Mesenchymal stem cell (in vitro differentiated cells and primary cell): ENCODE measurements at regions not wholly inside any gene's neighbourhood (a gene's known extent, or its start where the extent isn't known, plus 50 kb on each side); places are given as distances from the start of the nearest gene placed in this dataset.

Experiments
- DNase-seq: peaks from one replicate; pipeline ENCODE4 v3.0.0-alpha.2; 2013
- H2AFZ ChIP-seq: one replicate; pipeline ENCODE4 v1.6.1; 2013; ENCODE audit warnings: low read depth, mild to moderate bottlenecking, control low read depth, inconsistent platforms, low read length, moderate library complexity
- H2AK5ac ChIP-seq: 2 replicates; pipeline ENCODE4 v1.6.1; 2013; ENCODE audit warnings: low read length, moderate library complexity, mild to moderate bottlenecking, inconsistent platforms; ENCODE audit not compliant: severe bottlenecking
- H2BK120ac ChIP-seq: one replicate; pipeline ENCODE4 v1.6.1; 2013; ENCODE audit warnings: low read depth, mild to moderate bottlenecking, inconsistent platforms, low read length, moderate library complexity
- H2BK12ac ChIP-seq, 2 experiments: one replicate each; pipeline ENCODE4 v1.6.1; 2013; ENCODE audit warnings: inconsistent platforms in 2 of 2, low read length in 2 of 2, mild to moderate bottlenecking in 2 of 2, moderate library complexity in 2 of 2, control low read depth in 1 of 2
- H2BK15ac ChIP-seq: one replicate; pipeline ENCODE4 v1.6.1; 2013; ENCODE audit warnings: mild to moderate bottlenecking, low read depth, inconsistent platforms; ENCODE audit not compliant: poor library complexity, severe bottlenecking
- H2BK5ac ChIP-seq: 2 replicates; pipeline ENCODE4 v1.6.1; 2013; ENCODE audit warnings: low read depth, mild to moderate bottlenecking, low read length, control low read depth, inconsistent platforms; ENCODE audit not compliant: poor library complexity, severe bottlenecking
- H3K14ac ChIP-seq, 2 experiments: one replicate each; pipeline ENCODE4 v1.6.1; 2013; ENCODE audit warnings: inconsistent platforms in 2 of 2, low read length in 2 of 2, control low read depth in 1 of 2, mild to moderate bottlenecking in 1 of 2, moderate library complexity in 1 of 2
- H3K18ac ChIP-seq, 2 experiments: one replicate each; pipeline ENCODE4 v1.6.1; 2013; ENCODE audit warnings: inconsistent platforms in 2 of 2, low read length in 2 of 2, control low read depth in 1 of 2, low read depth in 1 of 2, mild to moderate bottlenecking in 1 of 2
- H3K23ac ChIP-seq, 2 experiments: one replicate each; pipeline ENCODE4 v1.6.1; 2013; ENCODE audit warnings: inconsistent platforms in 2 of 2, low read length in 2 of 2, mild to moderate bottlenecking in 2 of 2, moderate library complexity in 2 of 2, control low read depth in 1 of 2
- H3K27ac ChIP-seq: 2 replicates; pipeline ENCODE4 v1.5.1; 2013; ENCODE audit warnings: mild to moderate bottlenecking, moderate library complexity, low read length, control low read depth, inconsistent platforms; ENCODE audit not compliant: poor library complexity, severe bottlenecking
- H3K27me3 ChIP-seq, 2 experiments: 2 replicates each; pipeline versions ENCODE4 v1.6.1 to v1.7.0; 2013; ENCODE audit warnings: low read length in 2 of 2, mild to moderate bottlenecking in 2 of 2, moderate library complexity in 2 of 2, control low read depth in 1 of 2, inconsistent platforms in 1 of 2; ENCODE audit not compliant: control insufficient read depth in 1 of 2, insufficient read depth in 1 of 2
- H3K36me3 ChIP-seq, 2 experiments: 2 replicates each; pipeline versions ENCODE4 v1.6.1 to v1.7.0; 2013; ENCODE audit warnings: low read length in 2 of 2, control low read depth in 1 of 2, inconsistent platforms in 1 of 2, low read depth in 1 of 2, mild to moderate bottlenecking in 1 of 2; ENCODE audit not compliant: insufficient read depth in 2 of 2, control insufficient read depth in 1 of 2
- H3K4ac ChIP-seq, 2 experiments: one replicate each; pipeline ENCODE4 v1.6.1; 2013; ENCODE audit warnings: inconsistent platforms in 2 of 2, low read length in 2 of 2, mild to moderate bottlenecking in 2 of 2, moderate library complexity in 2 of 2, control low read depth in 1 of 2, low read depth in 1 of 2
- H3K4me1 ChIP-seq: 2 replicates; pipeline ENCODE4 v1.6.1; 2013; ENCODE audit warnings: low read depth, low read length, control low read depth; ENCODE audit not compliant: control insufficient read depth, insufficient read depth
- H3K4me2 ChIP-seq: 2 replicates; pipeline ENCODE4 v1.6.1; 2013; ENCODE audit warnings: low read length, mild to moderate bottlenecking, inconsistent platforms; ENCODE audit not compliant: poor library complexity, severe bottlenecking
- H3K4me3 ChIP-seq, 2 experiments: 2 replicates each; pipeline versions ENCODE4 v1.5.1 to v1.7.0; 2013; ENCODE audit warnings: low read length in 2 of 2, mild to moderate bottlenecking in 2 of 2, control low read depth in 1 of 2, low read depth in 1 of 2; ENCODE audit not compliant: insufficient read depth in 1 of 2
- H3K79me1 ChIP-seq: replicated peaks from 2 replicates; pipeline ENCODE4 v1.6.1; 2013; ENCODE audit warnings: mild to moderate bottlenecking, control low read depth, low read length, inconsistent platforms; ENCODE audit not compliant: poor library complexity, severe bottlenecking
- H3K9ac ChIP-seq: 2 replicates; pipeline ENCODE4 v1.7.0; 2013; ENCODE audit warnings: mild to moderate bottlenecking, low read length, moderate library complexity
- H3K9me3 ChIP-seq: 2 replicates; pipeline ENCODE4 v1.7.0; 2013; ENCODE audit warnings: mild to moderate bottlenecking, low read length; ENCODE audit not compliant: control insufficient read depth
- H4K8ac ChIP-seq: one replicate; pipeline ENCODE4 v1.6.1; 2013; ENCODE audit warnings: inconsistent platforms, mild to moderate bottlenecking, low read length, moderate library complexity
- H4K91ac ChIP-seq: one replicate; pipeline ENCODE4 v1.6.1; 2013; ENCODE audit warnings: mild to moderate bottlenecking, low read length, inconsistent platforms
- WGBS: methylation state at CpG from one replicate; pipeline ENCODE4 v1.1.7; 2013; ENCODE audit warnings: mixed read lengths; 5-methylcytosine and 5-hydroxymethylcytosine counted together

GRCh38 chr2:19837235-19837766 is 64.5 kb downstream of the TTC32 start:
- Histone ChIP-seq H3K27me3 (peaks cover 0 to 5% of the 10 kb centered on the region in 2 experiments), H3K18ac (no peak overlapping the region), H2AFZ (no peak overlapping the region), H3K9me3 (no peaks in the 10 kb centered on the region), H2BK120ac (no peak overlapping the region), H3K4ac (no peak overlapping the region), H2BK12ac (no peak overlapping the region), H3K27ac (no peak overlapping the region), H3K9ac (no peak overlapping the region), H4K91ac (no peak overlapping the region), H3K4me3 (no peak overlapping the region), H2AK5ac (no peak overlapping the region), H2BK5ac (no peak overlapping the region), H3K36me3 (no peaks in the 10 kb centered on the region), H3K14ac (no peak overlapping the region), H3K23ac (no peak overlapping the region), H3K79me1 (no peaks in the 10 kb centered on the region), H3K4me2 (no peak overlapping the region), H2BK15ac (no peak overlapping the region), H3K4me1 (no peaks in the 10 kb centered on the region), H4K8ac (no peak overlapping the region)
- DNase-seq = no peak
- WGBS = 76% methylated on average over 4 of the region's 4 CpGs

- Histone ChIP-seq H4K8ac (no peak overlapping the region), H3K9ac (no peak overlapping the region), H3K27ac (no peak overlapping the region), H3K4me1 (no peaks in the 10 kb centered on the region), H3K18ac (no peak overlapping the region), H2AFZ (no peak overlapping the region), H3K27me3 (no peaks in the 10 kb centered on the region), H2BK15ac (no peak overlapping the region), H2BK120ac (no peak overlapping the region), H3K4me3 (no peak overlapping the region), H2AK5ac (no peak overlapping the region), H3K9me3 (no peaks in the 10 kb centered on the region), H3K36me3 (no peaks in the 10 kb centered on the region), H2BK12ac (no peak overlapping the region), H3K4ac (no peak overlapping the region), H3K79me1 (no peaks in the 10 kb centered on the region), H4K91ac (no peak overlapping the region), H3K14ac (no peak overlapping the region), H2BK5ac (no peak overlapping the region), H3K4me2 (no peak overlapping the region), H3K23ac (no peak overlapping the region)
- DNase-seq = no peak
- 73% methylated on average over 5 of the region's 6 CpGs for WGBS
Observed at GRCh38 chr2:19835781-19836281, 66.0 kb downstream of the TTC32 start.

GRCh38 chr2:19833978-19834377 is 67.8 kb downstream of the TTC32 start:
- Histone ChIP-seq H4K91ac (no peak overlapping the region), H3K4me1 (no peaks in the 10 kb centered on the region), H3K18ac (no peak overlapping the region), H4K8ac (no peak overlapping the region), H2BK12ac (no peak overlapping the region), H2BK5ac (no peak overlapping the region), H2BK120ac (no peak overlapping the region), H2AK5ac (no peak overlapping the region), H3K4me3 (no peak overlapping the region), H3K9me3 (no peaks in the 10 kb centered on the region), H3K4ac (no peak overlapping the region), H3K27me3 (peaks cover 0 to 3% of the 10 kb centered on the region in 2 experiments), H2BK15ac (no peak overlapping the region), H3K36me3 (no peaks in the 10 kb centered on the region), H3K9ac (no peak overlapping the region), H2AFZ (no peak overlapping the region), H3K79me1 (no peaks in the 10 kb centered on the region), H3K23ac (no peak overlapping the region), H3K14ac (no peak overlapping the region), H3K4me2 (no peak overlapping the region), H3K27ac (no peak overlapping the region)
- DNase-seq = no peak
- 86% methylated on average over 2 of the region's 3 CpGs for WGBS

- Histone ChIP-seq H3K27me3 (peaks cover 0 to 3% of the 10 kb centered on the region in 2 experiments), H2BK120ac (no peak overlapping the region), H3K23ac (no peak overlapping the region), H2BK15ac (no peak overlapping the region), H2BK12ac (no peak overlapping the region), H2AK5ac (no peak overlapping the region), H3K79me1 (no peaks in the 10 kb centered on the region), H3K14ac (no peak overlapping the region), H4K91ac (no peak overlapping the region), H2BK5ac (no peak overlapping the region), H3K9ac (no peak overlapping the region), H2AFZ (no peak overlapping the region), H3K27ac (no peak overlapping the region), H3K4me2 (no peak overlapping the region), H3K18ac (no peak overlapping the region), H3K36me3 (no peaks in the 10 kb centered on the region), H3K4ac (no peak overlapping the region), H3K4me3 (no peak overlapping the region), H3K4me1 (no peaks in the 10 kb centered on the region), H4K8ac (no peak overlapping the region), H3K9me3 (no peaks in the 10 kb centered on the region)
- no peak for DNase-seq
Observed at GRCh38 chr2:19829672-19830071, 72.1 kb downstream of the TTC32 start.
